CD4-positive, alpha-beta memory T cell (primary cell): ENCODE measurements at regions not wholly inside any gene's neighbourhood (a gene's known extent, or its start where the extent isn't known, plus 50 kb on each side); places are given as distances from the start of the nearest gene placed in this dataset.
"Not testable (repeated sequence)": the region's sequence is repeated elsewhere in the genome, so short reads cannot be mapped to it uniquely, and the experiment has no call there.

Experiments used
- CTCF ChIA-PET: fragments of 350-600 bp; sonication (Branson Sonifier 250); formaldehyde crosslinking; loops from one replicate; lab custom pipeline; 2021; ENCODE audit warnings: inconsistent platforms; ENCODE audit not compliant: partially characterized antibody; lab: Charles Lee
- POLR2A ChIA-PET: fragments of 350-600 bp; sonication (Branson Sonifier 250); formaldehyde crosslinking; loops from one replicate; lab custom pipeline; 2021; ENCODE audit not compliant: partially characterized antibody; lab: Charles Lee
- DNase-seq, 5 donors: peaks; one replicate each; pipeline versions ENCODE4 v3.0.0 to v3.0.0-alpha.2; 2020 to 2022; ENCODE audit warnings: mixed read lengths in 1 of 5
- H3K27ac ChIP-seq: one replicate; pipeline ENCODE4 v1.7.0; 2013; ENCODE audit warnings: low read depth, low read length
- H3K27me3 ChIP-seq: 2 replicates; pipeline ENCODE4 v1.7.0; 2013; ENCODE audit warnings: mild to moderate bottlenecking, low read length, moderate library complexity; ENCODE audit not compliant: insufficient read depth
- H3K36me3 ChIP-seq: 2 replicates; pipeline ENCODE4 v1.7.0; 2013; ENCODE audit warnings: mild to moderate bottlenecking, low read length, moderate library complexity; ENCODE audit not compliant: insufficient read depth
- H3K4me1 ChIP-seq: 2 replicates; pipeline ENCODE4 v1.7.0; 2013; ENCODE audit warnings: mild to moderate bottlenecking, low read length, moderate library complexity; ENCODE audit not compliant: insufficient read depth
- H3K4me3 ChIP-seq, 2 donors: one replicate each; pipeline ENCODE4 v1.7.0; 2013; ENCODE audit warnings: low read length in 2 of 2, mild to moderate bottlenecking in 1 of 2
- H3K9me3 ChIP-seq, 2 donors: one replicate each; pipeline ENCODE4 v1.7.0; 2013; ENCODE audit warnings: low read length in 2 of 2, control low read depth in 1 of 2; ENCODE audit not compliant: control insufficient read depth in 1 of 2
- H3K27ac Mint-ChIP-seq, 7 donors: one replicate each; pipeline ENCODE4 v1.8.0; 2020 to 2021; ENCODE audit warnings: mixed read lengths in 7 of 7, mild to moderate bottlenecking in 6 of 7, inconsistent platforms in 3 of 7, moderate library complexity in 3 of 7
- H3K27me3 Mint-ChIP-seq, 2 donors: one replicate each; pipeline ENCODE4 v1.8.0; 2020 to 2021; ENCODE audit warnings: mixed read lengths in 2 of 2
- H3K36me3 Mint-ChIP-seq, 2 donors: one replicate each; pipeline ENCODE4 v1.8.0; 2020 to 2021; ENCODE audit warnings: mixed read lengths in 2 of 2, inconsistent platforms in 1 of 2, mild to moderate bottlenecking in 1 of 2
- H3K4me1 Mint-ChIP-seq, 4 donors: one replicate each; pipeline ENCODE4 v1.8.0; 2020 to 2021; ENCODE audit warnings: mixed read lengths in 4 of 4, mild to moderate bottlenecking in 1 of 4
- H3K4me3 Mint-ChIP-seq, 8 donors: one replicate each; pipeline ENCODE4 v1.8.0; 2020 to 2021; ENCODE audit warnings: mixed read lengths in 8 of 8, mild to moderate bottlenecking in 7 of 8, moderate library complexity in 6 of 8, inconsistent platforms in 3 of 8
- H3K9me3 Mint-ChIP-seq, 8 donors: one replicate each; pipeline ENCODE4 v1.8.0; 2020 to 2021; ENCODE audit warnings: mixed read lengths in 8 of 8, mild to moderate bottlenecking in 5 of 8, inconsistent platforms in 3 of 8, moderate library complexity in 1 of 8
- intact Hi-C: fragments of 100-400 bp; cut with micrococcal nuclease; formaldehyde crosslinking; loops from one replicate; pipeline ENCODE4 v1.15.1; 2023

GRCh38 chr1:166305371-166305770 is 138.6 kb upstream of the FAM78B start:
- intact Hi-C loops, result no loop called here
- no peak overlapping the region for H3K27ac Mint-ChIP-seq
- no peak overlapping the region for H3K27ac ChIP-seq
- H3K9me3 ChIP-seq, result no peaks in the 10 kb centered on the region
- POLR2A ChIA-PET, result no interaction called here
- DNase-seq, result no peak
- H3K36me3 Mint-ChIP-seq, result no peaks in the 10 kb centered on the region
- H3K27me3 ChIP-seq, result no peaks in the 10 kb centered on the region
- CTCF ChIA-PET, result no interaction called here
- no peaks in the 10 kb centered on the region for H3K4me1 Mint-ChIP-seq
- H3K4me3 Mint-ChIP-seq, result no peak overlapping the region
- H3K9me3 Mint-ChIP-seq, result peaks cover 0 to 1% (median 0%) of the 10 kb centered on the region in 8 donors
- H3K27me3 Mint-ChIP-seq, result peaks cover 0 to 2% of the 10 kb centered on the region in 2 donors
- H3K4me3 ChIP-seq, result no peak overlapping the region
- no peaks in the 10 kb centered on the region for H3K36me3 ChIP-seq
- H3K4me1 ChIP-seq, result no peaks in the 10 kb centered on the region

- H3K9me3 Mint-ChIP-seq, result peaks cover 0 to 8% (median 0%) of the 10 kb centered on the region in 8 donors
- no peaks in the 10 kb centered on the region for H3K4me1 Mint-ChIP-seq
- H3K4me3 Mint-ChIP-seq, result no peak overlapping the region
- Histone ChIP-seq H3K27me3 (no peaks in the 10 kb centered on the region), H3K27ac (no peak overlapping the region), H3K4me3 (no peak overlapping the region), H3K9me3 (no peaks in the 10 kb centered on the region), H3K4me1 (no peaks in the 10 kb centered on the region), H3K36me3 (no peaks in the 10 kb centered on the region)
- ChIA-PET CTCF (no interaction called here), POLR2A (no interaction called here)
- no peaks in the 10 kb centered on the region for H3K36me3 Mint-ChIP-seq
- DNase-seq, result no peak
- peaks cover 0 to 2% of the 10 kb centered on the region in 2 donors for H3K27me3 Mint-ChIP-seq
- no peak overlapping the region for H3K27ac Mint-ChIP-seq
- intact Hi-C loops, result no loop called here
Observed at GRCh38 chr1:166307261-166308188, 140.7 kb upstream of the FAM78B start.

DNA sequence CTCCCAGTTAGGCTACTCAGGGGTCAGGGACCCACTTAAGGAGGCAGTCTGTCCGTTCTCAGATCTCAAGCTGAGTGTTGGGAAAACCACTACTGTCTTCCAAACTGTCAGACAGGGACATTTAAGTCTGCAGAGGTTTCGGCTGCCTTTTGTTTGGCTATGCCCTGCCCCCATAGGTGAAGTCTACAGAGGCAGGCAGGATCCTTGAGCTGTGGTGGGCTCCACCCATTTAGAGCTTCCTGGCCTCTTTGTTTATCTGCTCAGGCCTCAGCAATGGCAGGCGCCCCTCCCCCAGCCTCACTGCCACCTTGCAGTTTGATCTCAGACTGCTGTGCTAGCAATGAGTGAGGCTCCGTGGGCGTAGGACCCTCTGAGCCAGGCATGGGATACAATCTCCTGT is 149.5 kb upstream of the FAM78B start:
- CTCF ChIA-PET, H3K4me3 Mint-ChIP-seq, H3K36me3 Mint-ChIP-seq, H3K27me3 Mint-ChIP-seq, H3K4me1 Mint-ChIP-seq, POLR2A ChIA-PET, H3K4me1 ChIP-seq, intact Hi-C loops, DNase-seq, H3K27ac Mint-ChIP-seq, H3K27me3 ChIP-seq, H3K9me3 ChIP-seq, H3K4me3 ChIP-seq, H3K36me3 ChIP-seq, H3K27ac ChIP-seq: not testable (repeated sequence)
- H3K9me3 Mint-ChIP-seq, result peaks cover 0 to 13% (median 12%) of the 10 kb centered on the region in 8 donors

DNA sequence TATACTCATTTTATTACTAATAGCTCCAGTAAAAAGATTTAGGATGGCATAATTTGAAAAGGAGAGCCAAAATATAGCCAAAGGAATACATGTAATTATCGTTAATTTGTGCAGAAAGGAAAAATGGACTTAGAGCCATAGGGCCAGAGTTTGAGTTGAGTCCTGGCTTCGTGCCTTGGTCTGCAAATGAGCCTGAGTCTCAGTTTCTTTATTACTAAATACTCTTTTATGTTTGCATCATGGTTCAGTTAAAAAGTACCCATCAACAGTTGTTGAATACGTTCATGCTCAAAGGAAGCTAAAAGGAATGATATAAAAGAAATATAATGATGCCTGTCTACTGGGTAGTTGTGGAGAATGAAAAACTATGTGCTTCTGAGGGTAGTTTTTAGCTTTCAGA is 155.7 kb upstream of the FAM78B start:
- Histone ChIP-seq H3K9me3 (no peaks in the 10 kb centered on the region), H3K36me3 (no peaks in the 10 kb centered on the region), H3K4me1 (no peaks in the 10 kb centered on the region), H3K27ac (no peak overlapping the region), H3K4me3 (no peak overlapping the region), H3K27me3 (no peaks in the 10 kb centered on the region)
- H3K9me3 Mint-ChIP-seq, result peaks cover 0 to 4% (median 2%) of the 10 kb centered on the region in 8 donors
- CTCF ChIA-PET, result no interaction called here
- no peak overlapping the region for H3K27ac Mint-ChIP-seq
- no peak overlapping the region for H3K4me3 Mint-ChIP-seq
- H3K36me3 Mint-ChIP-seq, result no peaks in the 10 kb centered on the region
- POLR2A ChIA-PET, result no interaction called here
- intact Hi-C loops, result no loop called here
- no peaks in the 10 kb centered on the region for H3K4me1 Mint-ChIP-seq
- peaks cover 8 to 11% of the 10 kb centered on the region in 2 donors for H3K27me3 Mint-ChIP-seq
- DNase-seq, result no peak

- no peaks in the 10 kb centered on the region for H3K27me3 ChIP-seq
- no peaks in the 10 kb centered on the region for H3K9me3 ChIP-seq
- H3K4me3 Mint-ChIP-seq, result no peak overlapping the region
- H3K4me1 Mint-ChIP-seq, result no peaks in the 10 kb centered on the region
- no peak for DNase-seq
- intact Hi-C loops, result no loop called here
- peaks cover 0 to 4% (median 0%) of the 10 kb centered on the region in 8 donors for H3K9me3 Mint-ChIP-seq
- H3K36me3 ChIP-seq, result no peaks in the 10 kb centered on the region
- CTCF ChIA-PET, result no interaction called here
- no peaks in the 10 kb centered on the region for H3K4me1 ChIP-seq
- H3K27me3 Mint-ChIP-seq, result peaks cover 10 to 11% of the 10 kb centered on the region in 2 donors
- no peak overlapping the region for H3K27ac ChIP-seq
- H3K4me3 ChIP-seq, result no peak overlapping the region
- POLR2A ChIA-PET, result no interaction called here
- no peak overlapping the region for H3K27ac Mint-ChIP-seq
- no peaks in the 10 kb centered on the region for H3K36me3 Mint-ChIP-seq
Observed at GRCh38 chr1:166327886-166328285, 161.1 kb upstream of the FAM78B start.

- Histone ChIP-seq H3K27ac (no peak overlapping the region), H3K36me3 (no peaks in the 10 kb centered on the region), H3K9me3 (no peaks in the 10 kb centered on the region), H3K4me1 (no peaks in the 10 kb centered on the region), H3K27me3 (no peaks in the 10 kb centered on the region), H3K4me3 (no peak overlapping the region)
- Mint-ChIP-seq H3K36me3 (no peaks in the 10 kb centered on the region), H3K4me3 (no peak overlapping the region), H3K4me1 (no peaks in the 10 kb centered on the region), H3K9me3 (peaks cover 0 to 4% (median 0%) of the 10 kb centered on the region in 8 donors), H3K27ac (no peak overlapping the region), H3K27me3 (peaks cover 10 to 11% of the 10 kb centered on the region in 2 donors)
- intact Hi-C loops, result no loop called here
- ChIA-PET POLR2A (no interaction called here), CTCF (no interaction called here)
- no peak for DNase-seq
Observed at GRCh38 chr1:166328956-166329355, 162.2 kb upstream of the FAM78B start.

- Mint-ChIP-seq H3K4me1 (no peaks in the 10 kb centered on the region), H3K27me3 (peaks cover 11 to 12% of the 10 kb centered on the region in 2 donors), H3K36me3 (no peaks in the 10 kb centered on the region), H3K4me3 (no peak overlapping the region), H3K27ac (no peak overlapping the region), H3K9me3 (peaks cover 0 to 4% (median 0%) of the 10 kb centered on the region in 8 donors)
- ChIA-PET CTCF (no interaction called here), POLR2A (no interaction called here)
- Histone ChIP-seq H3K4me1 (no peaks in the 10 kb centered on the region), H3K27ac (no peak overlapping the region), H3K9me3 (no peaks in the 10 kb centered on the region), H3K4me3 (no peak overlapping the region), H3K36me3 (no peaks in the 10 kb centered on the region), H3K27me3 (no peaks in the 10 kb centered on the region)
- DNase-seq, result no peak
- intact Hi-C loops, result no loop called here
Observed at GRCh38 chr1:166330096-166330495, 163.3 kb upstream of the FAM78B start.
